HepG2 (cell line): ENCODE measurements at regions not wholly inside any gene's neighbourhood (a gene's known extent, or its start where the extent isn't known, plus 50 kb on each side); places are given as distances from the start of the nearest gene placed in this dataset.

Experiments used
- ATAC-seq: fragments of 200-7000 bp; cut with Tn5 transposase; 3 replicates; pipeline ENCODE4 v1.9.1; 2020; ENCODE audit warnings: mild to moderate bottlenecking, moderate library complexity
- BruUV-seq: library from RNA; stranded (reverse); fragments of 400-500 nt; replicated peaks from 2 replicates; lab custom pipeline; 2021; lab: Mats Ljungman, UMichigan
- CTCF ChIA-PET: fragments of 300-600 bp; formaldehyde crosslinking; extraction: SDS; loops from one replicate; lab custom pipeline; 2021; ENCODE audit warnings: low total read pairs, inconsistent platforms, low intra/inter-chr PET ratio; lab: Yijun Ruan, JAX
- POLR2A ChIA-PET: fragments of 350-600 bp; sonication (Branson Sonifier 250); formaldehyde crosslinking; loops from one replicate; lab custom pipeline; 2020; ENCODE audit warnings: antibody characterized with exemption, inconsistent platforms; lab: Yijun Ruan, JAX
- DNase-seq: peaks from one replicate; pipeline ENCODE4 v3.0.0-alpha.2; 2015; ENCODE audit warnings: low spot score
- FAIRE-seq: peaks from 3 replicates; lab custom pipeline; 2011; peaks lifted over from hg19 to GRCh38; lab: Jason Lieb, UNC
- H2AFZ ChIP-seq: one replicate; pipeline ENCODE4 v1.6.1; 2011; ENCODE audit warnings: low read length, inconsistent platforms
- H3K27ac ChIP-seq: fragments of 300-600 bp; 3 replicates; pipeline ENCODE4 v1.8.0; 2011; ENCODE audit warnings: mixed run types, mild to moderate bottlenecking, mixed read lengths, low read length, inconsistent platforms; ENCODE audit not compliant: insufficient read depth; ENCODE audit errors: extremely low read length
- H3K27me3 ChIP-seq, 2 experiments: fragments of 200-600 bp in 1 of 2; 2 replicates in 1 of 2; 3 replicates in 1 of 2; pipeline versions ENCODE4 v1.6.0 to v1.8.0; 2011; ENCODE audit warnings: low read length in 2 of 2, mild to moderate bottlenecking in 2 of 2, moderate library complexity in 2 of 2, inconsistent platforms in 1 of 2; ENCODE audit not compliant: insufficient read depth in 2 of 2, control insufficient read depth in 1 of 2
- H3K36me3 ChIP-seq, 2 experiments: fragments of 200-600 bp in 1 of 2; replicated peaks in 1 of 2; 2 replicates in 1 of 2; 3 replicates in 1 of 2; pipeline versions ENCODE4 v1.5.1 to v1.8.0; 2011; ENCODE audit warnings: low read length in 2 of 2, inconsistent platforms in 1 of 2; ENCODE audit not compliant: insufficient read depth in 2 of 2, control insufficient read depth in 1 of 2
- H3K4me1 ChIP-seq: 2 replicates; pipeline ENCODE4 v1.5.1; 2012; ENCODE audit warnings: low read length, inconsistent platforms; ENCODE audit not compliant: insufficient read depth
- H3K4me2 ChIP-seq: 2 replicates; pipeline ENCODE4 v1.6.0; 2011; ENCODE audit warnings: low read depth, low read length, inconsistent platforms
- H3K4me3 ChIP-seq, 3 experiments: fragments of 200-600 bp in 1 of 3; sonication (generic), shearing (Covaris generic) in 1 of 3; replicated peaks in 1 of 3; 2 replicates each; pipeline ENCODE4 v1.5.1; 2011 to 2016; ENCODE audit warnings: low read length in 3 of 3, inconsistent platforms in 2 of 3, low read depth in 2 of 3, mild to moderate bottlenecking in 2 of 3, control low read depth in 1 of 3, mixed read lengths in 1 of 3; ENCODE audit not compliant: insufficient read depth in 1 of 3
- H3K79me2 ChIP-seq: one replicate; pipeline ENCODE4 v1.6.1; 2011; ENCODE audit warnings: low read length, inconsistent platforms; ENCODE audit not compliant: insufficient read depth
- H3K9ac ChIP-seq: 2 replicates; pipeline ENCODE4 v1.6.0; 2011; ENCODE audit warnings: mild to moderate bottlenecking, low read depth, low read length, inconsistent platforms; ENCODE audit not compliant: insufficient read depth
- H3K9me3 ChIP-seq: 2 replicates; pipeline ENCODE4 v1.5.1; 2012; ENCODE audit warnings: mild to moderate bottlenecking, low read length
- H4K20me1 ChIP-seq: 2 replicates; pipeline ENCODE4 v1.6.0; 2011; ENCODE audit warnings: inconsistent platforms, mild to moderate bottlenecking, low read length, moderate library complexity; ENCODE audit not compliant: insufficient read depth
- ARNT ChIP-seq: fragments of 450-650 bp; IDR thresholded peaks from 2 replicates; pipeline ENCODE4 v1.6.1; 2017
- ATF7 ChIP-seq, 2 experiments: fragments of 450-650 bp in 1 of 2; sonication (generic) in 1 of 2; formaldehyde crosslinking in 1 of 2; IDR thresholded peaks; 2 replicates each; pipeline versions ENCODE4 v1.4.0 to v1.6.1; 2016 to 2020; ENCODE audit warnings: antibody characterized with exemption in 1 of 2, mild to moderate bottlenecking in 1 of 2, missing genetic modification reagents in 1 of 2
- BCL6 ChIP-seq: IDR thresholded peaks from 2 replicates; pipeline ENCODE4 v1.6.1; 2016; ENCODE audit warnings: missing genetic modification reagents, missing compliant biosample characterization
- FUBP1 ChIP-seq: sonication (generic); formaldehyde crosslinking; IDR thresholded peaks from 2 replicates; pipeline ENCODE4 v1.5.1; 2020; ENCODE audit warnings: missing genetic modification reagents, mild to moderate bottlenecking, borderline replicate concordance
- MAFG ChIP-seq: sonication (generic); formaldehyde crosslinking; IDR thresholded peaks from 2 replicates; pipeline ENCODE4 v1.5.1; 2020; ENCODE audit warnings: mild to moderate bottlenecking, missing genetic modification reagents
- MXD4 ChIP-seq: IDR thresholded peaks from 2 replicates; pipeline ENCODE4 v1.6.1; 2016; ENCODE audit warnings: mild to moderate bottlenecking, missing biosample characterization, missing genetic modification reagents
- PCBP1 ChIP-seq: fragments of 200-400 bp; formaldehyde crosslinking; IDR thresholded peaks from 2 replicates; pipeline ENCODE4 v1.6.1; 2017; ENCODE audit warnings: mild to moderate bottlenecking, low read depth, low read length, borderline replicate concordance
- POLR2G ChIP-seq: fragments of 200-400 bp; formaldehyde crosslinking; IDR thresholded peaks from 2 replicates; pipeline ENCODE4 v1.6.1; 2018; ENCODE audit warnings: mild to moderate bottlenecking, low read depth, low read length, moderate library complexity
- RARG ChIP-seq: sonication (generic); formaldehyde crosslinking; IDR thresholded peaks from 2 replicates; pipeline ENCODE4 v1.4.0; 2020; ENCODE audit warnings: low read depth, mild to moderate bottlenecking, missing genetic modification reagents
- SKI ChIP-seq: fragments of 450-650 bp; IDR thresholded peaks from one replicate; pipeline ENCODE4 v1.6.1; 2018; ENCODE audit warnings: mild to moderate bottlenecking; ENCODE audit not compliant: partially characterized antibody
- SMARCE1 ChIP-seq: fragments of 450-650 bp; IDR thresholded peaks from 2 replicates; pipeline ENCODE4 v1.6.1; 2017; ENCODE audit warnings: borderline replicate concordance
- SRSF4 ChIP-seq: fragments of 200-400 bp; formaldehyde crosslinking; IDR thresholded peaks from one replicate; pipeline ENCODE4 v1.6.1; 2018; ENCODE audit warnings: mild to moderate bottlenecking, low read depth, low read length, moderate library complexity; ENCODE audit not compliant: poor library complexity, severe bottlenecking
- TAF1 ChIP-seq: sonication (generic); formaldehyde crosslinking; IDR thresholded peaks from 2 replicates; pipeline ENCODE4 v1.4.0; 2020; ENCODE audit warnings: missing genetic modification reagents
- ZNF3 ChIP-seq: IDR thresholded peaks from 2 replicates; pipeline ENCODE4 v1.7.0; 2017; ENCODE audit warnings: inconsistent platforms
- ZNF430 ChIP-seq: sonication (generic); formaldehyde crosslinking; IDR thresholded peaks from 2 replicates; pipeline ENCODE4 v1.9.0; 2021; ENCODE audit warnings: mild to moderate bottlenecking, missing genetic modification reagents
- ZNF749 ChIP-seq: sonication (generic); formaldehyde crosslinking; IDR thresholded peaks from 2 replicates; pipeline ENCODE4 v1.8.0; 2022; ENCODE audit warnings: mild to moderate bottlenecking, missing genetic modification reagents, moderate library complexity, borderline replicate concordance
- ZNF75D ChIP-seq: sonication (generic); formaldehyde crosslinking; IDR thresholded peaks from 2 replicates; pipeline ENCODE4 v1.8.1; 2023; ENCODE audit warnings: missing genetic modification reagents, mild to moderate bottlenecking, borderline replicate concordance
- ZNF776 ChIP-seq: sonication (generic); formaldehyde crosslinking; IDR thresholded peaks from 2 replicates; pipeline ENCODE4 v1.4.0; 2020; ENCODE audit warnings: mild to moderate bottlenecking, missing genetic modification reagents
- WGBS: methylation state at CpG from one replicate; pipeline ENCODE4 v1.1.6; 2017; ENCODE audit warnings: low lambda C conversion rate; 5-methylcytosine and 5-hydroxymethylcytosine counted together
- in situ Hi-C: cut with HindIII; loops from 2 replicates; pipeline ENCODE4 v1.10.0; 2017; ENCODE audit warnings: low pct_unique_long_range_greater_than_20kb; ENCODE audit not compliant: extremely low pct_ligation_motif_present
- intact Hi-C: fragments of 100-400 bp; cut with micrococcal nuclease; formaldehyde crosslinking; loops from one replicate; pipeline ENCODE4 v1.10.0; 2022; ENCODE audit not compliant: unreplicated experiment

DNA sequence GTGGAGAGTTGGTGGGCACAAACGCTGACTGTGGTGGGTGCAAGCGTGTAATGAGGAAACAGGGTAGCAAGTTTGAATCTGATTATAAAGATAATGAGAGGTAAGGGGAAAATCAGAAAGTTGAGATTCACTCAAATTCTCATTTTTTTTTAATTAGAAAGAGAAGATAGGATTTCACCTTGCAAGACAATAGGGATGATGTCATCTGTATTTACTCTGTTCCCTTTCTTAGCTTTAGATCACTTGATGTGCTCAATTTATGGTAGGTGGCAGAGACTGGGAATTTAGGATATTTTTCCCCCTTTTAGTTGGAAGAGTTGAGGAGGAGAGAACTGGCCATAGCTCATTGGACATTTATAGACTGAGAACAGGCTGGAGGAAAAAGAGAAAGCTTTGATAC lies 363.6 kb downstream of the AEBP2 start:
- H3K27ac ChIP-seq, result no peak overlapping the region
- ATAC-seq (no peak), FAIRE-seq (no peak), DNase-seq (no peak)
- no peak overlapping the region for H3K9ac ChIP-seq
- intact Hi-C loops, result no loop called here
- BruUV-seq, result no TSS peak
- no peak overlapping the region for H3K4me2 ChIP-seq
- WGBS, result 0% methylated on average over 2 of the region's 2 CpGs
- no peaks in the 10 kb centered on the region for H4K20me1 ChIP-seq
- H2AFZ ChIP-seq, result no peak overlapping the region
- TF ChIP-seq RARG (CRISPR knock-in tag), result no peak
- TF ChIP-seq ATF7 (IDR thresholded peaks at IDR 0.05), result peak; percentile 91
- no peak for TF ChIP-seq ATF7 (CRISPR knock-in tag; IDR thresholded peaks at IDR 0.05)
- no peak for TF ChIP-seq SRSF4
- H3K36me3 ChIP-seq, result no peaks in the 10 kb centered on the region
- POLR2A ChIA-PET, result no interaction called here
- H3K4me1 ChIP-seq, result no peaks in the 10 kb centered on the region
- no peaks in the 10 kb centered on the region for H3K9me3 ChIP-seq
- in situ Hi-C loops, result no loop called here
- CTCF ChIA-PET, result no interaction called here
- no peak overlapping the region for H3K4me3 ChIP-seq
- no peaks in the 10 kb centered on the region for H3K79me2 ChIP-seq
- H3K27me3 ChIP-seq, result no peaks in the 10 kb centered on the region

DNA sequence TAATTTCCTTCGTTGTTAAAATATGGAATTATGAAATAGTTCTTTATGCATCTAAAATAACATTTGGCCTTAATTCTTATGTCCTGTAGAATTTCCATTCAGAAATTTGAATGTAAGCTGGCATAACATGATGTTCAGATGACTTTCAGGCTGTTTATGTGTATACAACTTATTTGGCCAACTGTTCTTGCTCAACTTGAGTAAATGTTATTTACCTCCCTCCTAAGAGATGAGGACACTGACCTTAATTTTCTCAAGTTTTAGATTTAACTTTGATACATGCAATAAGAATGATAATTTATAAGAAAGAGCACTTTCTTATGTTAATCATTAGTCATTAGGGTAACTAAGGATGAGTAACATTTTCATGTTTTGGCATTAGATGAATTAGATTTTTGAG lies 365.4 kb downstream of the AEBP2 start:
- CTCF ChIA-PET, result no interaction called here
- H3K9ac ChIP-seq, result no peak overlapping the region
- FAIRE-seq, result no peak
- no peak for ATAC-seq
- H3K4me3 ChIP-seq, result no peak overlapping the region
- POLR2A ChIA-PET, result no interaction called here
- H3K79me2 ChIP-seq, result no peaks in the 10 kb centered on the region
- no peak for DNase-seq
- H3K27ac ChIP-seq, result no peak overlapping the region
- H3K4me1 ChIP-seq, result no peaks in the 10 kb centered on the region
- in situ Hi-C loops, result no loop called here
- H3K36me3 ChIP-seq, result no peaks in the 10 kb centered on the region
- no peaks in the 10 kb centered on the region for H3K27me3 ChIP-seq
- no peaks in the 10 kb centered on the region for H3K9me3 ChIP-seq
- WGBS, result 0% methylated on average over 1 of the region's 1 CpG
- H4K20me1 ChIP-seq, result no peaks in the 10 kb centered on the region
- H2AFZ ChIP-seq, result no peak overlapping the region
- no peak for TF ChIP-seq SKI
- TF ChIP-seq PCBP1, result no peak
- TF ChIP-seq ARNT, result no peak
- TF ChIP-seq SMARCE1, result no peak
- no peak for TF ChIP-seq FUBP1
- no peak for TF ChIP-seq ZNF3 (CRISPR knock-in tag)
- no peak for TF ChIP-seq MAFG (CRISPR knock-in tag)
- TF ChIP-seq ZNF75D (CRISPR knock-in tag), result no peak
- TF ChIP-seq ZNF749, result no peak
- no peak for TF ChIP-seq MXD4 (CRISPR knock-in tag)
- TF ChIP-seq POLR2G, result no peak
- no peak for TF ChIP-seq ZNF430
- no peak for TF ChIP-seq ZNF776 (CRISPR knock-in tag)
- no peak for TF ChIP-seq BCL6 (CRISPR knock-in tag)
- no peak for TF ChIP-seq TAF1 (CRISPR knock-in tag)
- TF ChIP-seq, all 625 proteins: peak for 0
- H3K4me2 ChIP-seq, result no peak overlapping the region
- no TSS peak for BruUV-seq
- intact Hi-C loops, result no loop called here
